Right lobe of liver (tissue), 4 donors: ENCODE measurements at regions not wholly inside any gene's neighbourhood (a gene's known extent, or its start where the extent isn't known, plus 50 kb on each side); places are given as distances from the start of the nearest gene placed in this dataset.
"Not testable (repeated sequence)": the region's sequence is repeated elsewhere in the genome, so short reads cannot be mapped to it uniquely, and the experiment has no call there.

Source experiments
- CTCF ChIP-seq, 4 donors: fragments of 200-600 bp in 3 of 4; fragments of 450-650 bp in 1 of 4; IDR thresholded peaks; one replicate each; pipeline versions ENCODE4 v1.5.1 to v1.8.0; 2016 to 2022; ENCODE audit warnings: antibody characterized with exemption in 4 of 4, mild to moderate bottlenecking in 2 of 4
- POLR2A ChIP-seq: fragments of 450-650 bp; IDR thresholded peaks from one replicate; pipeline ENCODE4 v1.6.1; 2017; ENCODE audit warnings: antibody characterized with exemption, mild to moderate bottlenecking
- donor health status: DM: no; HTN: no; CAD: no.
- donor health status: DM: no; HTN: no; CAD: no.
- donor health status: DM: no; HTN: yes; CAD: no.

GRCh38 chr4:15179842-15180241 is 177.6 kb downstream of the CPEB2 start:
- TF ChIP-seq POLR2A; CTCF (IDR thresholded peaks at IDR 0.05): not testable (repeated sequence)
